NCI-H2196 treated with DMSO at 0.1 percent for 48 hours (cell line): ENCODE measurements at regions not wholly inside any gene's neighbourhood (a gene's known extent, or its start where the extent isn't known, plus 50 kb on each side); places are given as distances from the start of the nearest gene placed in this dataset.

Experiments used
- DNase-seq: peaks from one replicate; lab custom pipeline; 2025; ENCODE audit not compliant: unreplicated experiment; lab: John Stamatoyannopoulos, UW

DNA sequence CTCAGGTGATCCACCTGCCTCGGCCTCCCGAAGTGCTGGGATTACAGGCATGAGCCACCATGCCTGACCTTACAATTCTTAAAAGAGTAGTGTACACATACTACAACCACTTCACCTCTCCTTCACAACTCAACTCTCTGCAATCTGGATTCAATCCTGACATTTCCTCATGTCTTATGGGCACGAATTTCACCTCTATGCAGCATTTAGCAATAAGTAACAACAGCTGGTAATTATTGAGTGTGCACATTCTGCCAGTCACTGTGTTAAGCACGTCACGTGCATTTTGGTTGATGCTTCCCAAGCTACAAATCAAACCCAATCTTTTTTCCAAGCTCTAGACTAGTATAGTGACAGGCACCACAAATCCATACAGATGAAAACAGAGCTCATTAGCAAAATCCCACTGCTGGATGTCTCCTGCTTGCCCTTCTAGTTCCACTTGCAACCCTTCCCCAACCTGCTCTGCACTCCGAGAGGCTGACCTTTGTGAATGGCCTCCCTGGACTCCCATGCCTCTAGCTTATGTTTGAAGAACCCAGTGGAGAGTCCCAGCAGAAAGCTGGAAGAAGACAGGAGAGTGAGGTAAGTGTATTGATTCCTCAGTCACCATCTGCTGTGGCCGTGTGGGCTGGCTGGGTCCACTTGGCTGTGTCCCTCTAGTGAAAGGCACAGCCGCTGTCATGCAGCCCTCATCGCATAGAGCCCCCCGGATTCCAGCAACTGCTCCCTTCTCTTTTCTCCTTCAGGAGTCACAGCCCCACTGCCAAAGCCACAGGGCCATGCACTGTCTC, 176.5 kb downstream of the MEX3B start:
- DNase-seq = no peak

GRCh38 chr15:81865850-81866537, 179.8 kb downstream of the MEX3B start:
- no peak for DNase-seq

DNA sequence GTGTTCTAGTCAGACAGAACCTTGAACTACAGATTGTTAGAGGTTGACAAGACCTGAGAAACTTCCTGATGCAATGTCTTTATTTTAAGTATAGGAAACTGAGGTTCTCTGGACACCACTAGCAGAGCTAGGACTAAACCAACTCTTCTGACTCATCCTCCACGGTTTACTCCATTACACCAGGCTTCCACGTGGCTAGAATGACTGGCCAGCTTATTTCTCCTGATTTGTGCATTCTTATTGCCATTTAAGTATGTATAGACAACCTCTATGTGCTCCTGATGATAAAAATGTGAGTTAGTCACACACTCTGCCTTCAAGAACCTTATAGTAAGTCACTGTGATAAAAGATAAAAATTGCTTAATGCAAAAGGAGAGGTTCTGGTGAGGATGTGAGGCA, 182.7 kb downstream of the MEX3B start:
- no peak for DNase-seq

DNA sequence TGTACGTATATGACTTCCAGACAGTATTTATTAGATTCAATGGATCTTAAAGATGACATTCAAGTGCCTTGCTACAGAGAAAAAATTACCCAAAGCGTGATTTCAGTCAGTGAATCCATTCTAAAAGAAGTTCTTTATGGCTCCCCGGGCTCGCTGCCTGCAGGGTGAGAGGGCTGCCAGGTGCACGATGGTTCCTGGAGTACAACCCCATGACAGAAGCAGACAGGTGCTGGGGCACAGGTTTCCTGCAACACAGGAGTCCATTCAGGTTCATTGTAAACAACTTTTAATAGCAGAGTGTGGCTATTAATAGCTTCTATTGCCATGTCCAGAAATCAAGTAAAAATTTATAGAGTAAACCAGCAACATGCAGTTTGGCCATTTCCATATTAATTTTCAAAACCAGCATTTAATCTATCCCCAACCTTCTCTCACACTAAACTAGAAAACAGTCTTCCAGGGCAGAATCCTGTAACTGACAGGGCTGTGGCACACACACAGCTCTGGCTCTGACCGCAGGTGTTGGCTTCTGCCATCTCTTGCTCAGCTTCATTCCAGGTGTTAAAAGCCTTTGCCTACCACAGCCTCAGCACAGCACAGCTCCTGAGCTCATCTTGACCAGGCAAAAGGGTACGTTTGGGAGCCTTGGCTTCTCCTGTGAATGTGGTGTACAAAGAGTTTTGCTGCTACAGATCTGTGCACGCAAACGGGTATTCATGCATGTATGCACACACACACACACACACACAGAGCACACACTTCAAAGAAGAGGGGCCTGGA, 185.9 kb downstream of the MEX3B start:
- peak; percentile 24 for DNase-seq

DNA sequence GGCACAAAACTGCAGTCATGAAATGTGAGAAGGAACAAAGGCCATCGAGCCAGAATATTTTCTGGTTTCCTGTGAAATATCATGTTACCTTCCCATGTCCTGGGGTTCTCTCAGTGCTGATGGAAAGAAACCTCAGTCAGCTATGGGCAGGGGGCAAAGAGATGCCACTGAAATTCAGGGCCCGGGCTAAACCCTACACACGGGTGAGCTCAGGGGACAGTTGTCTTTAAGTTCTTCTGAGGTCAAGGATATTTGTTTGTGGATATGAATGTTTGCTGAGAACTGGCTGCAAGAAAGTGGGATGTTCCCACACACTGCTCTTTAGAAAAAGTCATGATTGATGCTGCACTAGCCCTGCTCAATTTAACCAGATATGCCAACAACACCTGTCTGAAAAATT, 187.2 kb downstream of the MEX3B start:
- DNase-seq = no peak

DNA sequence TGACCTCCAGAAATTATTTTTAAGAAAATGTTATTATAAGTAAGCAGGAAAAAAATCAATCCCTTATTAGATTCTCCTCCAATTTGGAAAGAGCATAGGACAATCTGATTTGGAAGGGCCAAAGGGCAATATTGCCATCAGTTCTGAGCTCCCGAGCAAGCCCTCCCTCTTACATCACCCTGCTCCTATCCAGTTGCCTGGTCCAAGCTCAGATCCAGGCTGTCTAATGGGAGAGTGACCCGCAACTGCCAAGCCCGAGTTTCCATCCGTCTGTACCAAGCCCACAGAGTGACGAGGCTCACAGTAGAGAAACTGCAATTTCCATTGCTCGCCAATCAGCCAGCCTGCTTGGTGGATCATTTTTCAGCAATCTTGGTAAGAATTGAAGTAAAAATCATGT, 187.7 kb downstream of the MEX3B start:
- DNase-seq = no peak

DNA sequence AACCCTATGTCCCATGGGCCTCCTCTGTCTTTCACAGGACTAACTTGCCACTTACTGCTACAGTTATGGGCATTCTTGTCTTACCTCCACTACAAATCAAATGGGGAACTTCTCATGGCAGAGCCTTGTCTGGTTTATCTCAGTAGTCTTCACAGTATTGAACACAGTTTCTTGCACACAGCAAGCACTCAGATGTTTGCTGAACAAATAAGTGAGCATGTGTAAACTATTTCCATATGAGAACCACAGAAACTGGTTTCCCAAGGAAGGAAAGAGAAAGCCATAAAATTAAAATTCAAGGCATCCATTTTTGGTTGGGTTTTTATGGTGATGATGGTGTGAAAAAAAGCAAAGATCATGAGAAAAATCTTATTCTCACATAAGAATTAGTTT, 189.2 kb downstream of the MEX3B start:
- no peak for DNase-seq

DNA sequence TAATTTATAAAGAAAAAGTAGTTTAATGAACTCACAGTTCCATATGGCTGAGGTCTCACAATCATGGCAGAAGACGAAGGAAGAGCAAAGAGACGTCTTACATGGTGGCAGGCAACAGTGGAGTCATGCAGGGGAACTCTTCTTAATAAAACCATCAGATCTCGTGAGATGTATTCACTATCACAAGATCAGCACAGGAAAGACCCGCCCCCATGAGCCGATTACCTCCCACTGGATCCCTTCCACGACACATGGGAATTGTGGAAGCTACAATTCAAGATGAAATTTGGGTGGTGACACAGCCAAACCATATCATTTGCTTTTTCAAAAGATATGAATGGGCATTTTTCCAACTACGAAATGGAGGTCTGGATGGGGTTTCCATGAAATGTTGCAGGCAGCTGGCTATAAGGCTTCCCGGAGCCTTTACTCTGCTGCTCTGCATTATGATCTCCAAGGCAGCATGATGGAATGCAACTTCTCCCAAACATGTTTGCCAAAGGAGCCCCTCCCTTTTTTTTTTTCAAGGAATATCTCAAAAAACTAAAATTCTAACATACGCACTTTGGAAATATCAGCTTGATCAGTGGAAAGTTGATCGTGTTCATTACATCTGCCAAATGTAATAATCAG, 189.7 kb downstream of the MEX3B start:
- DNase-seq = no peak

- DNase-seq = no peak
Observed at GRCh38 chr15:81853150-81853748, 192.6 kb downstream of the MEX3B start.

- no peak for DNase-seq
Observed at GRCh38 chr15:81852411-81853149, 193.2 kb downstream of the MEX3B start.

GRCh38 chr15:81851757-81852156, 194.1 kb downstream of the MEX3B start:
- DNase-seq = no peak

DNA sequence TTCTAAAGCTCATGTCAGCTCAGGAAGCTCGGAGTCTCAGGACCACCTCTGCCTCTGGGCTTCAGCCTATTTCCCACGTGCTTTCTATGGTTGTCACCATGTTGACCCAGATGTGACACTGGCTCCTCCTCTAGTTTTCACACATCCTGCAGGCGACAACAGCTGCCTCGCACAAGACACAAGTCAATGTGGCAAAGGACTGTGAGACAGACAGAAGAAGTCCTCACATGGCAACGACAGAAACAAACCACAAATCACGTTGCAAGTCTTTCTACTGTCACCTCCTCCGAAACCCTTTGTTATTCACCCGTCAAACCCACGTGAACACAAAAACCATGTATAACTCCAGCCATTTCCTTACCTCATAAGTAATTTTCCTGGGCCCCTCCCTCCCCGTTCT, 194.5 kb downstream of the MEX3B start:
- no peak for DNase-seq

GRCh38 chr15:81849289-81849688, 196.5 kb downstream of the MEX3B start:
- DNase-seq = no peak

GRCh38 chr15:81848701-81849100, 197.1 kb downstream of the MEX3B start:
- DNase-seq = no peak

- DNase-seq = no peak
Observed at GRCh38 chr15:81843757-81844407, 201.9 kb downstream of the MEX3B start.

GRCh38 chr15:81843226-81843625, 202.6 kb downstream of the MEX3B start:
- DNase-seq = no peak

DNA sequence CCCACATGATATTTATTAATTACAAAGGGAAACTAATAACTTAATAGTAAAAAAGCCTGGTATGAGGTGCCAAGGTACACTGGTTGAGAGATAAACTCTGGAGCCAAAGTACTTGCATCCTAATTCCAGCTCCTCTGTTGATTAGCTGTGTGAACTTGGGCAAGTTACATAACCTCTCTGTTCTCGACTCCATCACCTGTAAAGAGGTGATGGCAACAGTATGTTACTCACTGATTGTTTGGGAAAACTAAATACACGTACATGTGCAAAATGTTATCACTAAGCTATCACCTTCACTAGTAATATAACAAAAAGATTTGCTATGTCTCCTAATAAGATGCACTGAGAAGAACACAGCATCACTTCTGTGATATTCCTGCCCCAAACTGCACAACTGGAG, 206.4 kb downstream of the MEX3B start:
- DNase-seq = no peak

DNA sequence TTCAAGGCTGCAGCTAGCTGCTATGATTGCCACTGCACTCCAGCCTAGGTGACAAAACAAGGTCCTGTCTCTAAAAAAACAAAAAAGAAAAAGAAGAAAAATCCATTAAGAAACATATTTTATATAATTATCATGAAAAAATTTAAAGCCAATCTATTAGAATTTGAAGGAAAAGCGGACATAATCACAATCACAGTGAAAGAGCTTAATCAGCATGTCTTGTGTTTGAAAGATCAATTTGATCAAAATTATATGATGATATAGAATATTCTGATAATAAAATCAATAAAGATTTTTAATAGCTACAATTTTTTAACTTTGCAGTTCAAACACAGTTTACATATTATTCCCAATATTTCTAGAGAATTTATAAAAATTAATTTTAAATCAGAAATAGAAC, 210.1 kb downstream of the MEX3B start:
- DNase-seq = no peak

GRCh38 chr15:81830520-81830919, 215.3 kb downstream of the MEX3B start:
- DNase-seq = no peak

- no peak for DNase-seq
Observed at GRCh38 chr15:81829918-81830317, 215.9 kb downstream of the MEX3B start.
